Fibroblast of lung (primary cell): ENCODE measurements at regions not wholly inside any gene's neighbourhood (a gene's known extent, or its start where the extent isn't known, plus 50 kb on each side); places are given as distances from the start of the nearest gene placed in this dataset.

Experiments used
- DNase-seq, 2 donors: peaks; one replicate each; pipeline versions ENCODE4 v3.0.0 to v3.0.0-alpha.2; 2010; ENCODE audit warnings: low read depth in 2 of 2
- H2AFZ ChIP-seq: 2 replicates; pipeline ENCODE4 v1.5.1; 2012; ENCODE audit warnings: low read length, control low read depth, inconsistent platforms
- H3K27ac ChIP-seq: 2 replicates; pipeline ENCODE4 v1.5.1; 2011; ENCODE audit warnings: low read length, control low read depth; ENCODE audit not compliant: insufficient read depth
- H3K27me3 ChIP-seq: 2 replicates; pipeline ENCODE4 v1.5.1; 2011; ENCODE audit warnings: mild to moderate bottlenecking, low read length; ENCODE audit not compliant: control insufficient read depth, insufficient read depth
- H3K36me3 ChIP-seq: 2 replicates; pipeline ENCODE4 v1.5.1; 2011; ENCODE audit warnings: low read length; ENCODE audit not compliant: control insufficient read depth, insufficient read depth
- H3K4me1 ChIP-seq: 2 replicates; pipeline ENCODE4 v1.5.1; 2011; ENCODE audit warnings: low read length; ENCODE audit not compliant: control insufficient read depth, insufficient read depth; ENCODE audit errors: extremely low read depth
- H3K4me2 ChIP-seq: 2 replicates; pipeline ENCODE4 v1.5.1; 2011; ENCODE audit warnings: low read length, control low read depth; ENCODE audit not compliant: insufficient read depth; ENCODE audit errors: extremely low read depth
- H3K4me3 ChIP-seq, 4 experiments: fragments of 200-600 bp in 1 of 4; sonication (generic) in 1 of 4; replicated peaks in 1 of 4; 2 replicates each; pipeline ENCODE4 v1.5.1; 2011 to 2016; ENCODE audit warnings: low read length in 4 of 4, low read depth in 3 of 4, mild to moderate bottlenecking in 3 of 4, control low read depth in 2 of 4, inconsistent platforms in 1 of 4, mixed read lengths in 1 of 4; ENCODE audit not compliant: insufficient read depth in 1 of 4; ENCODE audit errors: control extremely low read depth in 1 of 4
- H3K79me2 ChIP-seq: 2 replicates; pipeline ENCODE4 v1.5.1; 2012; ENCODE audit warnings: mild to moderate bottlenecking, low read length, inconsistent platforms; ENCODE audit not compliant: control insufficient read depth, insufficient read depth
- H3K9ac ChIP-seq: 2 replicates; pipeline ENCODE4 v1.5.1; 2011; ENCODE audit warnings: mild to moderate bottlenecking, low read length, control low read depth; ENCODE audit not compliant: insufficient read depth
- H3K9me3 ChIP-seq: 2 replicates; pipeline ENCODE4 v1.5.1; 2012; ENCODE audit warnings: low read depth, low read length; ENCODE audit not compliant: control insufficient read depth, insufficient read depth
- H4K20me1 ChIP-seq: 2 replicates; pipeline ENCODE4 v1.5.1; 2011; ENCODE audit warnings: low read length; ENCODE audit not compliant: control insufficient read depth, insufficient read depth; ENCODE audit errors: extremely low read depth
- CTCF ChIP-seq, 2 donors: IDR thresholded peaks in 1 of 2; conservative IDR thresholded peaks in 1 of 2; 1 replicate in 1 of 2; 2 replicates in 1 of 2; pipeline ENCODE4 v1.5.1; 2011 to 2012; ENCODE audit warnings: low read length in 2 of 2, control low read depth in 1 of 2, inconsistent platforms in 1 of 2, low read depth in 1 of 2, mild to moderate bottlenecking in 1 of 2
- EZH2 ChIP-seq: IDR thresholded peaks from 2 replicates; pipeline ENCODE4 v1.5.1; 2012; ENCODE audit warnings: low read length, control low read depth, mild to moderate bottlenecking; ENCODE audit errors: missing control alignments

DNA sequence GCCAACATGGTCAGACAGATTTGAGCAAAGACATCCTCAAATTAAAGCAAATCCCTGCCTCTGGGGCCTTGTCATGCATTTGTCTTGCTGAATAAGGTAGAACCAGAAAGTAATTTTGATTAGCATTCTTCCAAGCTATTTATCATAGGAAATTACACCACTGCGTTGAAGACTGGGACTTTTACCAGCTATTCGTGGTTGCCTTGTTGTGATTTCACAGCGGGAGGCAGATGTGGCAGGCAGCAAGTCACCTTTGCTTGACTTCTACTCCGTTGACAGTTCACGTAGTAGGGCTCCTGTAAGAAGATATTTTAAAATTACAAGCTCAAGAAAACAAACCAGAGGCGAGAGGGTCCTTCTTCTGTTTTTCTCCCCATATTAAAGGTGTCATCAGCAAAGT is 80.6 kb downstream of the EN1 start:
- no peaks in the 10 kb centered on the region for H3K79me2 ChIP-seq
- H3K9me3 ChIP-seq = no peaks in the 10 kb centered on the region
- H3K4me3 ChIP-seq = no peak overlapping the region
- no peaks in the 10 kb centered on the region for H4K20me1 ChIP-seq
- TF ChIP-seq EZH2 (no peak), CTCF (conservative IDR thresholded peaks at IDR 0.05 in 1 of 2, IDR thresholded peaks at IDR 0.05 in 1 of 2; ENCODE audit: low read depth in 1 of 2, low read length in 2 of 2) (no peak)
- peaks cover 4% of the 10 kb centered on the region for H3K27me3 ChIP-seq
- no peaks in the 10 kb centered on the region for H3K36me3 ChIP-seq
- H3K27ac ChIP-seq = no peak overlapping the region
- DNase-seq = peak in 1 of 2 donors; percentile 24
- no peaks in the 10 kb centered on the region for H3K4me1 ChIP-seq
- no peak overlapping the region for H3K4me2 ChIP-seq
- H2AFZ ChIP-seq = no peak overlapping the region
- no peak overlapping the region for H3K9ac ChIP-seq

- H3K4me1 ChIP-seq = no peaks in the 10 kb centered on the region
- H2AFZ ChIP-seq = no peak overlapping the region
- peaks cover 4% of the 10 kb centered on the region for H3K27me3 ChIP-seq
- no peak overlapping the region for H3K27ac ChIP-seq
- no peak overlapping the region for H3K9ac ChIP-seq
- no peaks in the 10 kb centered on the region for H3K9me3 ChIP-seq
- DNase-seq = no peak
- no peak overlapping the region for H3K4me2 ChIP-seq
- TF ChIP-seq CTCF (conservative IDR thresholded peaks at IDR 0.05 in 1 of 2, IDR thresholded peaks at IDR 0.05 in 1 of 2; ENCODE audit: low read depth in 1 of 2, low read length in 2 of 2) (no peak), EZH2 (no peak)
- no peaks in the 10 kb centered on the region for H4K20me1 ChIP-seq
- H3K4me3 ChIP-seq = no peak overlapping the region
- no peaks in the 10 kb centered on the region for H3K79me2 ChIP-seq
- H3K36me3 ChIP-seq = no peaks in the 10 kb centered on the region
Measured at GRCh38 chr2:118764855-118765254, 82.6 kb downstream of the EN1 start.

GRCh38 chr2:118763797-118764196 is 83.7 kb downstream of the EN1 start:
- H3K27me3 ChIP-seq = peaks cover 5% of the 10 kb centered on the region
- H3K27ac ChIP-seq = no peak overlapping the region
- H3K4me2 ChIP-seq = no peak overlapping the region
- peak; percentile 7 to 36 for DNase-seq
- H3K79me2 ChIP-seq = no peaks in the 10 kb centered on the region
- H3K9me3 ChIP-seq = no peaks in the 10 kb centered on the region
- H3K9ac ChIP-seq = no peak overlapping the region
- no peak for TF ChIP-seq EZH2
- peak; percentile 22 to 29 for TF ChIP-seq CTCF (conservative IDR thresholded peaks at IDR 0.05 in 1 of 2, IDR thresholded peaks at IDR 0.05 in 1 of 2; ENCODE audit: low read depth in 1 of 2, low read length in 2 of 2)
- H2AFZ ChIP-seq = no peak overlapping the region
- H3K4me1 ChIP-seq = no peaks in the 10 kb centered on the region
- no peak overlapping the region for H3K4me3 ChIP-seq
- no peaks in the 10 kb centered on the region for H3K36me3 ChIP-seq
- no peaks in the 10 kb centered on the region for H4K20me1 ChIP-seq
